Astrocyte (in vitro differentiated cells and primary cell): ENCODE measurements at regions not wholly inside any gene's neighbourhood (a gene's known extent, or its start where the extent isn't known, plus 50 kb on each side); places are given as distances from the start of the nearest gene placed in this dataset.
"Not testable (repeated sequence)": the region's sequence is repeated elsewhere in the genome, so short reads cannot be mapped to it uniquely, and the experiment has no call there.

Experiments
- DNase-seq: peaks from one replicate; pipeline ENCODE4 v3.0.0-alpha.2; 2010; ENCODE audit warnings: low read depth
- FAIRE-seq: peaks from 2 replicates; lab custom pipeline; 2011; peaks lifted over from hg19 to GRCh38; lab: Jason Lieb, UNC
- H2AFZ ChIP-seq: 2 replicates; pipeline ENCODE4 v1.6.0; 2012; ENCODE audit warnings: low read depth, low read length, inconsistent platforms
- H3K27ac ChIP-seq: 2 replicates; pipeline ENCODE4 v1.5.1; 2011; ENCODE audit warnings: low read depth, low read length, inconsistent platforms
- H3K27me3 ChIP-seq: 2 replicates; pipeline ENCODE4 v1.6.0; 2011; ENCODE audit warnings: low read length, inconsistent platforms; ENCODE audit not compliant: insufficient read depth
- H3K36me3 ChIP-seq: 2 replicates; pipeline ENCODE4 v1.5.1; 2011; ENCODE audit warnings: low read length, inconsistent platforms; ENCODE audit not compliant: insufficient read depth
- H3K4me1 ChIP-seq: 2 replicates; pipeline ENCODE4 v1.5.1; 2011; ENCODE audit warnings: low read length, inconsistent platforms; ENCODE audit not compliant: insufficient read depth
- H3K4me2 ChIP-seq: 2 replicates; pipeline ENCODE4 v1.6.0; 2012; ENCODE audit warnings: low read length, inconsistent platforms
- H3K4me3 ChIP-seq: 2 replicates; pipeline ENCODE4 v1.5.1; 2011; ENCODE audit warnings: low read depth, mild to moderate bottlenecking, low read length, inconsistent platforms; ENCODE audit not compliant: insufficient read depth
- H3K79me2 ChIP-seq: 2 replicates; pipeline ENCODE4 v1.6.0; 2012; ENCODE audit warnings: mild to moderate bottlenecking, low read length, inconsistent platforms; ENCODE audit not compliant: insufficient read depth
- H3K9ac ChIP-seq: 2 replicates; pipeline ENCODE4 v1.6.0; 2012; ENCODE audit warnings: mild to moderate bottlenecking, low read length, inconsistent platforms
- H3K9me3 ChIP-seq: 2 replicates; pipeline ENCODE4 v1.5.1; 2012; ENCODE audit warnings: low read depth, mild to moderate bottlenecking, low read length, inconsistent platforms; ENCODE audit not compliant: insufficient read depth
- H4K20me1 ChIP-seq: 2 replicates; pipeline ENCODE4 v1.6.0; 2012; ENCODE audit warnings: low read length, inconsistent platforms; ENCODE audit not compliant: insufficient read depth
- H3K27ac Mint-ChIP-seq: one replicate; pipeline ENCODE4 v1.8.0; 2021; ENCODE audit warnings: mild to moderate bottlenecking, mixed read lengths; ENCODE audit not compliant: unreplicated experiment
- H3K27me3 Mint-ChIP-seq: one replicate; pipeline ENCODE4 v1.8.0; 2021; ENCODE audit warnings: low read depth, mixed read lengths; ENCODE audit not compliant: unreplicated experiment
- H3K36me3 Mint-ChIP-seq: one replicate; pipeline ENCODE4 v1.8.0; 2021; ENCODE audit warnings: low read depth, mixed read lengths; ENCODE audit not compliant: unreplicated experiment
- H3K4me1 Mint-ChIP-seq: one replicate; pipeline ENCODE4 v1.8.0; 2021; ENCODE audit warnings: low read depth, mixed read lengths; ENCODE audit not compliant: unreplicated experiment
- H3K4me3 Mint-ChIP-seq: one replicate; pipeline ENCODE4 v1.8.0; 2021; ENCODE audit warnings: mild to moderate bottlenecking, moderate library complexity, mixed read lengths; ENCODE audit not compliant: unreplicated experiment
- H3K9me3 Mint-ChIP-seq: one replicate; pipeline ENCODE4 v1.8.0; 2021; ENCODE audit warnings: mild to moderate bottlenecking, mixed read lengths; ENCODE audit not compliant: unreplicated experiment
- EZH2 ChIP-seq: IDR thresholded peaks from 2 replicates; pipeline ENCODE4 v1.6.1; 2012; ENCODE audit warnings: mild to moderate bottlenecking, low read length, inconsistent platforms; ENCODE audit not compliant: insufficient read depth
- TF ChIP-seq, protein P1 (sequence below): IDR thresholded peaks from 2 replicates; pipeline ENCODE4 v1.5.1; 2011; ENCODE audit warnings: low read depth, mild to moderate bottlenecking, inconsistent platforms, low read length, moderate library complexity; ENCODE audit not compliant: insufficient read depth

DNA sequence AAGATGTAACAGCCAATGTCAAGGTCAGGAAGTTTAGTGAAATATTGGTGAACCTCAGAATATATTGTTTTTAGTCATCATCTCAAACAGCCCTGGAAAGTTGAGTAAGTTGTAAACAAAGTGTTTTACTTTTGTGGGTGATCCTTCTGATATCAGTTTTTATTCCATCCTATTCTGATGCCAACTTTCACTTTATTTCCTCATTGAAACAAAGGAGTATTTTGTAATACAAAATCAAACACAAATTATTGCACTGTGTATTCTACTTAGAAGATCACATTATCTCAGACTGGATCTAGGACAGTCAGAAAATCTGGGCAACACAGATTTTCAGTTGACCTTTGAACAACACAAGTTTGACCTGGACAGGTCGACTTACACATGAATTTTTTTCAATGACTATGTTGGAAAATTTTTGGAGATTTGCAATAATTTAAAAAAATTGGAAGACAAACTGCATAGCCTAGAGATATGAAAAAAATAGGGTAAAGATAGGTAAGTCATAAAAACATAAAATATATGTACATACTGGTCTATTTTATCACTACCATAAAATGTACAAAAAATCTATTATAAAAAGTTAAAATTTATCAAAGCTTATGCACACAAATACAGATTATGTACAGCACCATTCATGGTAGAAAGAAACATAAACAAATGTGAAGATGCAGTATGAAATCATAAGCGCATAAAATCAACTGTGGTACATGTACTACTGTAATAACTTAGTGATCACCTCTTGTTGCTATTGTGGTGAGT, 709.1 kb upstream of the FAM241A start:
- Mint-ChIP-seq H3K4me1 (no peaks in the 10 kb centered on the region), H3K27me3 (peaks cover 3% of the 10 kb centered on the region), H3K4me3 (no peak overlapping the region), H3K9me3 (no peaks in the 10 kb centered on the region), H3K27ac (no peak overlapping the region), H3K36me3 (no peaks in the 10 kb centered on the region)
- Histone ChIP-seq H2AFZ (no peak overlapping the region), H3K79me2 (no peaks in the 10 kb centered on the region), H3K36me3 (no peaks in the 10 kb centered on the region), H3K4me3 (no peak overlapping the region), H4K20me1 (no peaks in the 10 kb centered on the region), H3K27me3 (no peaks in the 10 kb centered on the region), H3K9ac (no peak overlapping the region), H3K9me3 (no peaks in the 10 kb centered on the region), H3K4me2 (no peak overlapping the region), H3K4me1 (no peaks in the 10 kb centered on the region), H3K27ac (no peak overlapping the region)
- TF ChIP-seq, protein P1, sequence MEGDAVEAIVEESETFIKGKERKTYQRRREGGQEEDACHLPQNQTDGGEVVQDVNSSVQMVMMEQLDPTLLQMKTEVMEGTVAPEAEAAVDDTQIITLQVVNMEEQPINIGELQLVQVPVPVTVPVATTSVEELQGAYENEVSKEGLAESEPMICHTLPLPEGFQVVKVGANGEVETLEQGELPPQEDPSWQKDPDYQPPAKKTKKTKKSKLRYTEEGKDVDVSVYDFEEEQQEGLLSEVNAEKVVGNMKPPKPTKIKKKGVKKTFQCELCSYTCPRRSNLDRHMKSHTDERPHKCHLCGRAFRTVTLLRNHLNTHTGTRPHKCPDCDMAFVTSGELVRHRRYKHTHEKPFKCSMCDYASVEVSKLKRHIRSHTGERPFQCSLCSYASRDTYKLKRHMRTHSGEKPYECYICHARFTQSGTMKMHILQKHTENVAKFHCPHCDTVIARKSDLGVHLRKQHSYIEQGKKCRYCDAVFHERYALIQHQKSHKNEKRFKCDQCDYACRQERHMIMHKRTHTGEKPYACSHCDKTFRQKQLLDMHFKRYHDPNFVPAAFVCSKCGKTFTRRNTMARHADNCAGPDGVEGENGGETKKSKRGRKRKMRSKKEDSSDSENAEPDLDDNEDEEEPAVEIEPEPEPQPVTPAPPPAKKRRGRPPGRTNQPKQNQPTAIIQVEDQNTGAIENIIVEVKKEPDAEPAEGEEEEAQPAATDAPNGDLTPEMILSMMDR, result no peak
- no peak for TF ChIP-seq EZH2
- no peak for FAIRE-seq
- DNase-seq, result no peak

DNA sequence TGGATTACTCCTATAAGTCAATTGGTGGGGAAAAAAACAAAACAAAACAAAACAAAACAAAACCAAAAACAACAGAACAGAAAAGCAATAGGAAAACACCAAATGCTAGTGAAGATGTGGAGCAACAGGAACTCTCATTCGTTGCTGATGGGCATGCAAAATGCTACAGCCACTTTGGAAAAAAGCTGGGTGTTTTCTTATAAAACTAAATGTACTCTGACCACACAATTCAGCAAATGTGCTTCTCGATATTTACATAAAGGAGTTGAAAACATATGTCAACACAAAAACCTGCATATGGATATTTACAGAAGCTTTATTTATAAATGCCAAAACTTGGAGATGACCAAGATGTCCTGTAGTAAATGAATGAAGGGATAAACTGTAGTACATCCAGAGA, 703.6 kb upstream of the FAM241A start:
- no peaks in the 10 kb centered on the region for H3K27me3 ChIP-seq

DNA sequence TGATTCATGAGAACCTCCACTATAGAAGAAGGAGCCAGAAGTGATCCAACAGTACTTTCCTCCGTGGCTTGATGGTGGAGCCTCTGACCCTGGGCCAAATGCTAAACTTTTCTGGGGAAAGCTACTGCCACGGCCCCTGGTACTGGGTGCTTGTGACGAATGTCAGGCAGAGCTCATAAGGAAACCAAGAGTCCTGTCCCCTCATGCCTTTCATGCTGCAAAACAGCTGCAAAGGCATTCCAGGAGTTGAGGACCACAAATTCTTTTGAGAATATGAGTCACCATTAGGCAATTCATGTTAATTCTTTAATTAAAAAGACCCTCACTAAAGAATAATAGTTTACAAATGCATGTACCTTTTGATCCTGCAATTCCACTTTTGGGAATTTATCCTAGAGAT, 700.4 kb upstream of the FAM241A start:
- not testable (repeated sequence) for H3K4me1 Mint-ChIP-seq, H3K36me3 Mint-ChIP-seq, H3K9ac ChIP-seq, H3K27ac ChIP-seq, H3K9me3 Mint-ChIP-seq, H3K27me3 ChIP-seq, H3K27ac Mint-ChIP-seq, H3K79me2 ChIP-seq, FAIRE-seq, H4K20me1 ChIP-seq, H3K4me2 ChIP-seq, H3K4me3 ChIP-seq, H3K27me3 Mint-ChIP-seq, H3K36me3 ChIP-seq, H3K9me3 ChIP-seq, H3K4me3 Mint-ChIP-seq, DNase-seq, H3K4me1 ChIP-seq, H2AFZ ChIP-seq

More for the DNA sequence above, 703.6 kb upstream of the FAM241A start:
- FAIRE-seq, result no peak
- Histone ChIP-seq H2AFZ (no peak overlapping the region), H3K27ac (no peak overlapping the region), H3K79me2 (no peaks in the 10 kb centered on the region), H3K36me3 (no peaks in the 10 kb centered on the region), H4K20me1 (no peaks in the 10 kb centered on the region), H3K4me1 (no peaks in the 10 kb centered on the region), H3K9me3 (no peaks in the 10 kb centered on the region), H3K9ac (no peak overlapping the region), H3K4me3 (no peak overlapping the region), H3K4me2 (no peak overlapping the region)
- H3K27me3 Mint-ChIP-seq, result peaks cover 3% of the 10 kb centered on the region
- no peaks in the 10 kb centered on the region for H3K36me3 Mint-ChIP-seq
- no peaks in the 10 kb centered on the region for H3K9me3 Mint-ChIP-seq
- no peak overlapping the region for H3K27ac Mint-ChIP-seq
- no peaks in the 10 kb centered on the region for H3K4me1 Mint-ChIP-seq
- no peak overlapping the region for H3K4me3 Mint-ChIP-seq
- no peak for DNase-seq
- TF ChIP-seq EZH2, result no peak
- TF ChIP-seq, protein P1, result no peak
